ENCODE measurements at regions not wholly inside any gene's neighbourhood (a gene's known extent, or its start where the extent isn't known, plus 50 kb on each side); places are given as distances from the start of the nearest gene placed in this dataset.
A peak's percentile ranks its signal among the peaks of the same experiment; 100 is the strongest.
"Not testable (repeated sequence)": the region's sequence is repeated elsewhere in the genome, so short reads cannot be mapped to it uniquely, and the experiment has no call there.

GRCh38 chr3:165716592-165716991, 120.6 kb downstream of the BCHE start:
- no peak overlapping the region for H3K27ac ChIP-seq
- H3K27me3 ChIP-seq (replicated peaks) = no peaks in the 10 kb centered on the region
- no peaks in the 10 kb centered on the region for H3K36me3 ChIP-seq
- H3K4me3 ChIP-seq = no peak overlapping the region
- H3K9me3 ChIP-seq (replicated peaks) = no peaks in the 10 kb centered on the region
- DNase-seq (ENCODE audit: low read depth in 1 of 2, low spot score in 2 of 2) = no peak
- H3K4me1 ChIP-seq (replicated peaks) = no peaks in the 10 kb centered on the region

GRCh38 chr3:165713479-165713878, 123.7 kb downstream of the BCHE start:
- Histone ChIP-seq H3K9me3 (replicated peaks) (no peaks in the 10 kb centered on the region), H3K27ac (no peak overlapping the region), H3K27me3 (replicated peaks) (no peaks in the 10 kb centered on the region), H3K4me3 (no peak overlapping the region), H3K4me1 (replicated peaks) (no peaks in the 10 kb centered on the region), H3K36me3 (no peaks in the 10 kb centered on the region)
- no peak for DNase-seq (ENCODE audit: low read depth in 1 of 2, low spot score in 2 of 2)

- Histone ChIP-seq H3K36me3 (no peaks in the 10 kb centered on the region), H3K27ac (no peak overlapping the region), H3K4me3 (no peak overlapping the region), H3K9me3 (replicated peaks) (no peaks in the 10 kb centered on the region), H3K4me1 (replicated peaks) (no peaks in the 10 kb centered on the region), H3K27me3 (replicated peaks) (no peaks in the 10 kb centered on the region)
- no peak for DNase-seq (ENCODE audit: low read depth in 1 of 2, low spot score in 2 of 2)
Observed at GRCh38 chr3:165712382-165712781, 124.8 kb downstream of the BCHE start.

GRCh38 chr3:165697910-165698309, 139.3 kb downstream of the BCHE start:
- Histone ChIP-seq H3K4me3 (no peak overlapping the region), H3K27me3 (replicated peaks) (no peaks in the 10 kb centered on the region), H3K36me3 (no peaks in the 10 kb centered on the region), H3K4me1 (replicated peaks) (no peaks in the 10 kb centered on the region), H3K27ac (no peak overlapping the region), H3K9me3 (replicated peaks) (no peaks in the 10 kb centered on the region)
- DNase-seq (ENCODE audit: low read depth in 1 of 2, low spot score in 2 of 2) = no peak

GRCh38 chr3:165696496-165696895, 140.7 kb downstream of the BCHE start:
- H3K36me3 ChIP-seq = no peaks in the 10 kb centered on the region
- no peaks in the 10 kb centered on the region for H3K9me3 ChIP-seq (replicated peaks)
- H3K4me3 ChIP-seq = no peak overlapping the region
- no peak overlapping the region for H3K27ac ChIP-seq
- H3K4me1 ChIP-seq (replicated peaks) = no peaks in the 10 kb centered on the region
- no peak for DNase-seq (ENCODE audit: low read depth in 1 of 2, low spot score in 2 of 2)
- H3K27me3 ChIP-seq (replicated peaks) = no peaks in the 10 kb centered on the region

- no peaks in the 10 kb centered on the region for H3K27me3 ChIP-seq (replicated peaks)
- H3K4me3 ChIP-seq = 0 out of 2 replicates have a peak overlapping the region, but pooled peaks have one; percentile 7
- no peak overlapping the region for H3K27ac ChIP-seq
- DNase-seq (ENCODE audit: low read depth in 1 of 2, low spot score in 2 of 2) = peak in 1 of 2 experiments; percentile 4
- H3K4me1 ChIP-seq (replicated peaks) = no peaks in the 10 kb centered on the region
- no peaks in the 10 kb centered on the region for H3K9me3 ChIP-seq (replicated peaks)
- H3K36me3 ChIP-seq = no peaks in the 10 kb centered on the region
Observed at GRCh38 chr3:165683947-165684346, 153.3 kb downstream of the BCHE start.

GRCh38 chr3:165682734-165683133, 154.5 kb downstream of the BCHE start:
- Histone ChIP-seq H3K9me3 (replicated peaks) (no peaks in the 10 kb centered on the region), H3K4me1 (replicated peaks) (no peaks in the 10 kb centered on the region), H3K27ac (no peak overlapping the region), H3K4me3 (no peak overlapping the region), H3K27me3 (replicated peaks) (no peaks in the 10 kb centered on the region), H3K36me3 (no peaks in the 10 kb centered on the region)
- no peak for DNase-seq (ENCODE audit: low read depth in 1 of 2, low spot score in 2 of 2)

GRCh38 chr3:165669967-165670366, 167.3 kb downstream of the BCHE start:
- no peaks in the 10 kb centered on the region for H3K27me3 ChIP-seq (replicated peaks)
- H3K4me1 ChIP-seq (replicated peaks) = peaks cover 7% of the 10 kb centered on the region; the same call in 1 of the 2 replicates
- H3K9me3 ChIP-seq (replicated peaks) = no peaks in the 10 kb centered on the region
- DNase-seq (ENCODE audit: low read depth in 1 of 2, low spot score in 2 of 2) = no peak
- no peak overlapping the region for H3K27ac ChIP-seq
- no peak overlapping the region for H3K4me3 ChIP-seq
- H3K36me3 ChIP-seq = no peaks in the 10 kb centered on the region

GRCh38 chr3:165669504-165669903, 167.7 kb downstream of the BCHE start:
- H3K36me3 ChIP-seq = no peaks in the 10 kb centered on the region
- DNase-seq (ENCODE audit: low read depth in 1 of 2, low spot score in 2 of 2) = no peak
- no peak overlapping the region for H3K27ac ChIP-seq
- peaks cover 7% of the 10 kb centered on the region; the same call in 1 of the 2 replicates for H3K4me1 ChIP-seq (replicated peaks)
- H3K9me3 ChIP-seq (replicated peaks) = no peaks in the 10 kb centered on the region
- H3K4me3 ChIP-seq = no peak overlapping the region
- no peaks in the 10 kb centered on the region for H3K27me3 ChIP-seq (replicated peaks)

GRCh38 chr3:165667676-165668075, 169.5 kb downstream of the BCHE start:
- Histone ChIP-seq H3K4me3 (no peak overlapping the region), H3K27ac (no peak overlapping the region), H3K9me3 (replicated peaks) (no peaks in the 10 kb centered on the region), H3K36me3 (no peaks in the 10 kb centered on the region), H3K27me3 (replicated peaks) (no peaks in the 10 kb centered on the region), H3K4me1 (replicated peaks) (peaks cover 7% of the 10 kb centered on the region; the same call in 1 of the 2 replicates)
- DNase-seq (ENCODE audit: low read depth in 1 of 2, low spot score in 2 of 2) = no peak

- Histone ChIP-seq H3K4me1 (replicated peaks) (no peaks in the 10 kb centered on the region), H3K9me3 (replicated peaks) (peaks cover 4% of the 10 kb centered on the region; the same call in 1 of the 2 replicates), H3K36me3 (no peaks in the 10 kb centered on the region), H3K27me3 (replicated peaks) (no peaks in the 10 kb centered on the region), H3K27ac (no peak overlapping the region), H3K4me3 (no peak overlapping the region)
- no peak for DNase-seq (ENCODE audit: low read depth in 1 of 2, low spot score in 2 of 2)
Observed at GRCh38 chr3:165658027-165658426, 179.2 kb downstream of the BCHE start.

GRCh38 chr3:165653130-165653778, 184.0 kb downstream of the BCHE start:
- H3K36me3 ChIP-seq = no peaks in the 10 kb centered on the region
- peaks cover 4% of the 10 kb centered on the region; the same call in 1 of the 2 replicates for H3K9me3 ChIP-seq (replicated peaks)
- H3K27ac ChIP-seq = no peak overlapping the region
- no peaks in the 10 kb centered on the region for H3K4me1 ChIP-seq (replicated peaks)
- H3K4me3 ChIP-seq = no peak overlapping the region
- DNase-seq (ENCODE audit: low read depth in 1 of 2, low spot score in 2 of 2) = no peak
- H3K27me3 ChIP-seq (replicated peaks) = no peaks in the 10 kb centered on the region

GRCh38 chr3:165649282-165649681, 187.9 kb downstream of the BCHE start:
- H3K4me1 ChIP-seq (replicated peaks); H3K27me3 ChIP-seq (replicated peaks); H3K36me3 ChIP-seq; H3K27ac ChIP-seq; H3K4me3 ChIP-seq; H3K9me3 ChIP-seq (replicated peaks); DNase-seq (ENCODE audit: low read depth in 1 of 2, low spot score in 2 of 2): not testable (repeated sequence)

GRCh38 chr3:165645191-165645590, 192.0 kb downstream of the BCHE start:
- H3K4me1 ChIP-seq (replicated peaks) = peaks cover 20% of the 10 kb centered on the region
- H3K27me3 ChIP-seq (replicated peaks) = no peaks in the 10 kb centered on the region
- H3K27ac ChIP-seq = no peak overlapping the region
- H3K9me3 ChIP-seq (replicated peaks) = no peaks in the 10 kb centered on the region
- no peak for DNase-seq (ENCODE audit: low read depth in 1 of 2, low spot score in 2 of 2)
- no peak overlapping the region for H3K4me3 ChIP-seq
- no peaks in the 10 kb centered on the region for H3K36me3 ChIP-seq

- Histone ChIP-seq H3K9me3 (replicated peaks) (no peaks in the 10 kb centered on the region), H3K27me3 (replicated peaks) (no peaks in the 10 kb centered on the region), H3K27ac (no peak overlapping the region), H3K4me3 (no peak overlapping the region), H3K36me3 (no peaks in the 10 kb centered on the region), H3K4me1 (replicated peaks) (peaks cover 20% of the 10 kb centered on the region)
- no peak for DNase-seq (ENCODE audit: low read depth in 1 of 2, low spot score in 2 of 2)
Observed at GRCh38 chr3:165644331-165644730, 192.9 kb downstream of the BCHE start.
